22Rv1 (cell line): ENCODE measurements at regions not wholly inside any gene's neighbourhood (a gene's known extent, or its start where the extent isn't known, plus 50 kb on each side); places are given as distances from the start of the nearest gene placed in this dataset.

ENCODE experiments used
- CTCF ChIP-seq: fragments of 450-650 bp; IDR thresholded peaks from 2 replicates; pipeline ENCODE4 v1.5.1; 2017; ENCODE audit warnings: mild to moderate bottlenecking
- ZFX ChIP-seq: fragments of 450-650 bp; IDR thresholded peaks from 2 replicates; pipeline ENCODE4 v1.6.1; 2017; ENCODE audit warnings: antibody characterized with exemption, borderline replicate concordance

- TF ChIP-seq CTCF: no peak
- no peak for TF ChIP-seq ZFX
These were observed 428.3 kb downstream of the ZEB2 start for GRCh38 chr2:144091622-144092021.
